ENCODE measurements at regions not wholly inside any gene's neighbourhood (a gene's known extent, or its start where the extent isn't known, plus 50 kb on each side); places are given as distances from the start of the nearest gene placed in this dataset.

DNA sequence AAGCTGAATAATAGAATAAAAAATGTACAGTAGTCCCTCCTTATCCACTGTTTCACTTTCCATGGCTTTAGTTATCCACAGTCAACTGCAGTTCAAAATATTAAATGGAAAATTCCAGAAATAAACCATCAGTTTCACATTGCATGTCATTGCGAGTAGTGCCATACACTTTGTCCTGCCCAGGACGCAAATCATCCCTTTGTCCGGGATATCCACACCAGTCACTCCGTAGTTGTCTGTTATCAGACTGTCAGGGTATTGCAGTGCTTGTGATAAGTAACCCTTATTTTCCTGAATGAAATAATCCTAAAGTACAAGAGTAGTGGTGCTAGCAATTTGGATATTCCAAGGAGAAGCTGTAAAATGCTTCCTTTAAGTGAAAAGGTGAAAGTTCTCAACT lies 271.3 kb downstream of the DKK2 start:
- no peak for DNase-seq

DNA sequence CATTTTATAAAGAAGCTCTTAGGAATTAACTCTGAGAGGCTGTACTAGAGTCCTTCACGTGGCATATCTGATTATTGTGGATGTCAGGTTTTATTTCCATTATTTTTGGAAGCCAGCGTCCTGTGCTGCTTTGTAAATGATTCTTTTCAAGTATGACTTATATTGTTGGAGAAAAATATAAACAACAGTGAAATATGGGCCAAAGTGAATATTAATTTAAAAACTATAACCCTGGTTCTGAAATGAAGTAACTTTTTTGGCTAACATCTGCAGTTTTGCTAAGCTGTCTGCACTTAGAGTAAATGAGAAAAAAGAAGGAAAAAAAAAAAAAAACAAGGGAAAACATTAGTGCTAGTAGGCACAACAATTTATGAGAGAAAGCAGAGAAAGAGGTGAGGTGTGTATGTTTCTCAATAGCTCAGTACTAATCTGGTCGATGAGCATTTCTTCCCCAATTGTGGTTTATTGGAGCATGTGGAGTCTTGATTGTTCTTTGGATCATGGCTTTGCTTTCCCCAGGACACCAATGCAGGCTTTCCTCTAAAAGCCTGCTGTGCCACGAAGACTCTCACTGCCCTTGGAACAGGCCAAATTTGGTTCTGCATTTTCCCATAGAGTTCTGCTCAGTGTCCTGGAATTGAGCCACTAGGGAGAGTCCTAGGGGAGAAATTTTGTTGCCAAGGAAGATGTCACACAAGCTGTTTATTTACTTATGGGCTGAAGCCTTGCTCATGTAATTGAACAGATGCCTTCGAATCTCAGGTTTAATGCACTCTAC lies 273.3 kb downstream of the DKK2 start:
- no peak for DNase-seq

DNA sequence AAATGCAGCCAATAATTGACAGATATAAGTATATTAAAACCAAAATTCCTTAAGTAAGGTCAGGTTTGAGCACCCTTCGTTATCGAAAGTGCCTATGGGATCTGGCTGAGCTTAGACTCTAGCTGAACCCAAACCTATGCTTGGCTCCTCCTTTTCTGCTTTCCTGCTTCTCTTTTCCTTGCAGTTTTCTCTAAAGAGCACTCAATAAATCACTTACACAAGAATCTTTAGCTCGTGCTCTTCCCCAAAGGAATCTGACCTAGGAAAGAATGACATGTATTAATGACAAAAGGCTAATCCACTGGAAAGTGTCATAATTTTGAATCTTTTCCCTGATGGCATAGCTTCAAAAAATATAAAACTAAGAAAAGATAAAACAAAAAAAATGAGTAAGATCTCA lies 282.7 kb downstream of the DKK2 start:
- no peak for DNase-seq

DNA sequence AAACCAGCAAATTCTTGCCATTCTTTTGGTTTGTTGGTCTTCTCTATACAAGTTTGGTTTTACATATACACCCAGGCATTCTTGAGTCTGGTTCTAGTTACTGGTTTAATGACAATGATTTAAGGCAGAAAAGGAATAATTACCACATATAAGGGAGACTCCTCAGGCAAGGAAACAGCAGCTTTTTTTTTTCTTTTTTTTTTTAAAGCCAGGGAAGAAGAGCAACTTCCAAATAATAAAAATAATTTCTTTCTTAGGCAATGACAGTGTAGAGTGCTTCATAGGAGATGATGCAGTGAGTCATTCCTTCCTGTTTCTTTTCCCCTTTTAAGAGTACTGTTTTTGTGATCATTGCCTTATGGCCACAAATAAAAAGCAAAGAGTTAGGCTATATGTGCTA lies 289.7 kb downstream of the DKK2 start:
- no peak for DNase-seq

DNA sequence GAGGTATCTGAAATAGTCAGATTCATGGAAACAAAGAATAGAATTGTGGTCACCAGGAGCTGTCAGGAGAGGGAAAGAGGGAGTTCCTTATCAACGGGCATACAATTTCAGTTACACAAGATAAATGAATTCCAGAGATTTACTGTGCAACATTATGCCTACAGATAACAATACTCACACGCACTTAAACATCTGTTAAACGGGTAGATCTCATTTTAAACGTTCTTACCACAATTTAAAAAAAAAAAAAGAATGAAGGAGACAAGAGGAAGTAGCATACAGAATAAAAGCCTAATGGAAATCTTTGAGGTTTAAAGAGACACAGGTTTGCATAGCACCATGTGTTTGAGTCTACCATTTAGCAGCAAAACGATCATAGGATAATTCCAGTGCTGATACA lies 298.0 kb downstream of the DKK2 start:
- no peak for DNase-seq

DNA sequence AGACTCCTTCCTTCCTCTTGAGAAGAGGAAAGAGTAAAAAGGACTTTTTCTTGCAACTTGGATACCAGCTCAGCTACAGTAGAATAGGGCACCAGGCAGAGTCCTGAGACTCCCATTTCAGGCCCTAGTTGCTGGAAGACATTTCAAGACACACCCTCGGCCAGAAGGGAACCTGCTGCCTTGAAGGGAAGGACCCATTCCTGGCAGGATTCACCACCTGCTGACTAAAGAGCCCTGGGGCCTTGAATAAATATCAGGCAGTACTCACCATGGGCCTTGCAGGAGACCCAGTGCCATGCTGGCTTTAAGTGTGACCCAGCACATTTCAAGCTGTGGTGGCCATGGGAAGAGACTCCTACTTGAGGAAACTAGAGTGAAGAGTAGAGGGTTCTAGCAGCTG lies 317.6 kb downstream of the DKK2 start:
- DNase-seq: no peak

DNA sequence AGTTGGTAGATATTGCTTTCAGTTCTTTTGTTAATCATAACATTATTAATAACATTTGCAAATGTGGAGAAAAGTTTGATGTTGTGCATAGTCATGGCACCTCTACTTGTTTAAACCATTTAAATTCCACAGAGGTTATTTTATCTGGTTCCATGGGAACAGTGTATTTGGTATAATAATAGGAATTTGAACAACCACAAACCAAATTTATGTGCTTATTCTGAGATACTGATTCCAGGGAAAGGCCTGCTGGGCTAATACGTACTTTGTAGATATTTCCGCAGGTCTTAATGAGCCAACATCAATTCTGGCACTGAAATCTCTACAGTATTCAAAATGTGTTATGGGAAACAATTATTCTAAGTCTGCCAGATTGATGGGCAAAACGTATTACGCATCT lies 319.0 kb downstream of the DKK2 start:
- no peak for DNase-seq

DNA sequence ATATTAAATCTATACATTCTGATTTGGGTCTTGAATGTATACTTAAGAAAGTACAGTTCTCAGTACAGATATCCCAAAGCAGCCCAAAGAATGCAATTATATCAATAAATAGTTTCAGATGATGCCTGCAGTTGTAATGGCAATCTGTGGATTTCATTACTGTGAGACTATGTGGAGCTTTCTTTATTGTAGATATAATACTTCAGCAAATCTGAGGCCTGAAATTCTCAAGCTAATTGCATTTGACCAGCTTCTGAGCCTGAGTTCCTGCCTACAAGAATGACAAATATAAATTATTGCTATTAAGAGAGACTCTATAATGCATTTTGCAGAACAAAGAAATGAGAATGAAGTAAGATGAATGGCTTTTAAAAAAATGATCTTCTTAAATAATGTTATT lies 320.3 kb downstream of the DKK2 start:
- no peak for DNase-seq

DNA sequence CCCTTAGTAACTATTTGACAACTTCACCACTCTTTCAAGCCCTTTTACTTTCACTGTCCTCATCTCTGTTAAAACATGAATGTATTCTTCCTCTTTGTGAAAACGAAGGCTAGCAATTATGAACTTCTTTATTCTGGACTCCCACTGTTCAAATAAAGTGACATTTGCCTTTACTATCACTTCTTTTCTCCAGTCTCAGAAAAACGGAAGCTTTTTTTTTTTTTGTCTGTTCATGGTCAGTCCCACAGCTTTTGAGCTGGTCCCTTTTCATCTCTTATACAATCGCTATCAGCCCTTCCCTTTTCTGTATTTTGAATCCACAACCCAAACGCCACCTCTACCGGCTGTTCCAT lies 327.7 kb downstream of the DKK2 start:
- DNase-seq: no peak

DNA sequence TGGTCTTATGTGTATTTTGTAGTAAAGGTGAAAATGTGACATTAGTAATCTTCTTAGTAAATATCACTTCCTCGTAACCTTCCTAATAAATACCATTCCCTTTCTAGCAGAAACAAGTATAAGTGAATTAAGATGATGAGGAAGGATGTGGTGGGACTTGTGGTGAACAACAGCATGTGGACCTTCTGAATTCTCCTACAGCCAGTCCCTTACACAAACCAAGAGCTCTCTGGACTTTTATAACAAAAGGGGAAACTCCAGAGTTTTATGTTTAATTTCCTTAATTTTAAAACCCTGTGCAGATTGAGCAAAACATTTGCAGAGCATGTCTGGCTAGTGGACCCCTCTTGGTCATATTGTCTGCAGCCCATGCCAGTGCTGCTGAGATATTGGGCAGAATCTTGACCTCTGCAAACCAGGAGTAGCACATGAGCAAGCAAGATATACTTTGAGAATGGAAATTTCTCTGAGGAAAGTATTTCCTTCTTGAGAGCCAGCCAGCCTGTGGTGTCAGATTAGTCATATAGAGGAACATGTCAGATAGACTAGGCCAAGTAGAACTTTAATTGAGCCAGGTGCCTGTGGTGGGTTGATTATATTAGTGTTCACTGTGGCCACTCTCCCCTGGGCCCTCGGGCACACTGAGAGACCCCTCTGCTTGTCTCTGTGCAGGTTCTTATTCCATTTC lies 328.2 kb downstream of the DKK2 start:
- DNase-seq: no peak

DNA sequence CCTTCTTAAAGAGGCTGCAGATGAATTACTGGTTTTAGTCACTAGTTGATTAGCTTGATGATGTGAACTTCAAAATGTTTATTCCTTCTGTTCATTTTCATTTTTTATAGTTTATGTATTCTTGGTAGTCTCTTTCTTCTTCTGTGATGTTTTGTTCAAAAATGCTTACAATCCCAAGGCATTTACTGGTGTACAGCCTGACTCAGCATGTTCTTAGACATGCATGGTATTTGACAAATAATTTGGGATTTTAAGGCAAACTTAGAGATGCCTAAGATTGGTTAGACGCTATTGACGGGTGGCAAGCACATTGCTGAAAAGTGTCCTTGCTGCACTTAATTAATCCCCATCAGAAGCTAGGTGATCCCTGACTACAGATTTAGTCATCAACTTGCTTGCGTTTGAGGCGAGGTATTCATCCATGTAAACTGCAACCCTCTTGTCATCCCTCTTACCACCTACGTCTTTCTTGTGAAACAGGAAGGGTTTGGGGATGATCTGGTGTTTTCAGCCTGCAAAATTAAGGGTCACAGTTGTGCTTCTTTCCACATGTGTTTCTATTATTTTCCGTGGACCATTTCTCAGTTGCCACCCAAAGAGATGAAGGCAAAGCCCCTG lies 331.8 kb downstream of the DKK2 start:
- DNase-seq: no peak

DNA sequence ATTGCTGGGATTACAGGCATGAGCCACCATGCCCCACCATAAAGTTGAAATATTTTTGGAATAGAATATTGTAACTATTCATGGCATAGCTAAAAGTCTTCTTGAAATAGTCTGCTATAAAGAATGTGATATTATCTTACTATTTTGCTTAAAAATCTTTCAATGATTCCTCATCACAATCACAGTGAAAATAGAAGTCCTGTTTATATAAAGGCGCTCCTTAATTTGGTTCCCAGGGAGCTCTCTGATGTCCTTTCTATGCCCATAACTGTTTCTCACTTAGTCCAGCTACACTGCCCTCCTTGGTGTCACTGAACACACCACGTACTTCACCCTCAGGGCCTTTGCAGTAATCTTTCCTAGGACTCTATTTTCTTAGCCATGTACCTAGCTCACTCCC lies 331.7 kb upstream of the GIMD1 start:
- DNase-seq: no peak

DNA sequence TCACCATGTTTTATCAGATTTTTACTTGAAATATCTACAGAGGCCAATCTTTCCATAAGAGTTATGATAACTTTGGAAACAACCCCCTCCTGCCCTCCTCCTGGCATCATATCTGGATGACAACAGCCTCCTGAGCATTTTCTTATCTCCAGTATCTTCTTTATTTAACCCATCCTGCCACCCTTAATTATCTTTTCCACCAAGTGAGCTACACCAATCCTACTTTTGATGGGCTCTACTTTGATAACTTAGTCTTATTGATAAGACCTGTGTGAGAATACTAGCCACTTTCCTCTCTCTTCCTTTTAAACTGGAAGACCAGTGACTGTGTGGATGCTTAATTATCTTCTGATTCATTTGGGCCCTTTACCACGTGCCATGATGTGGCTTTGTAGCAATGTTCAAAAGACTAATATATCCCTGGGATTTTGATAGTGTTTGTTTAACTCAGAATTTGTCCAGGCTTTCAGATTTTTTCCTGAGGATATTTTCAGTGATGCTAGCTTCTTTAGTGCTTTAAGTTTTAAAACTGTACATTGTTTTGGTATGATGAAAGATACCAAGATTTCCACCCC lies 330.1 kb upstream of the GIMD1 start:
- no peak for DNase-seq

DNA sequence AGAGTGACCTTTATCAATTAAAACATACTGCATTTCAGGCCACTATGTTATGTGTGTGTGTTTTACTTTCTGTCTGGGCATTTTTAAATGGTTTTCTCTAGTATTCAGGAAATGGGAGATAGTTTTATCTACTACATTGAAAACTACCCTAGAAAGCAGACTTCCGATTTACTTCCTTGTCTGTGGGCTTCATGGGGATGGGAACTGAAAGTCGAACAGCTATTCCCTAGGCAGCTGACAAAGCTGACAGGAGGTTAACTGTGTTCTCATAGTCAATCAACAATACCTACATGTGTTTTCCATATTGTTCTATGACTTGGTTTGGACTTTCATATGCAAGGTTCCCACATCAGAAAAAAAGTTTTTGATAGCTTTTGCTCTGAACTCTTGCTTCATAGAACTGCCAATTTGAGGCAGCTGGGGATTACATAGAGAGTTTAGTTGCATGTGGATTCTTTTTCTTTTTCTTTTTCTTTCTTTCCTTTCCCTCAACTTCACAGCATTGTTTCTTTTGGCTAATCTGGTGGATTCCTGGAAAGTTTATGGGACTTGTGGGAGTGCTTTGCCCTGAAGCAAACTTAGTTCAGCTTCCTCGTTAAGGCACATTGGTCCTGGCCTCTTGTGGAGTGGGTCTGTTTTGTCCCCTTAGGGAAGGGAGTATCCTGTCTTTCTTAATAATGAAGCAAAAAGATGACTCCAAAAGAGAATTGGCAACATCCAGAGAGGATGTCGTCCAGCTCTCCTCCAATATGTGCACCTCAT lies 327.1 kb upstream of the GIMD1 start:
- DNase-seq: no peak

DNA sequence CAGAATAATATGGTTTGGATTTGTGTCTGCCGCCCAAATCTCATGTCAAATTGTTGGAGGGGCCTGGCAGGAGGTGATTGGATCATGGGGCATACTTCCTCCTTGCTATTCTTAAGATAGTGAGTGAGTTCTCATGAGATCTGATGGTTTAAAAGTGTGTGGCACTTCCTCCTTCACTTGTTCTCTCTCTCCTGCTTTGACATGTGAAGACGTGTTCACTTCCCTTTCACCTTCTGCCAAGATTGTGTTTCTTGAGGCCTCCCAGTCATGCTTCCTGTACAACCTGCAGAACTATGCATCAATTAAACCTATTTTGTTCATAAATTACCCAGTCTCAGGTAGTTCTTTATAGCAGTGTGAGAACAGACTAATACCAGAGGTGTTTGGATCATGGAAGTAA lies 325.7 kb upstream of the GIMD1 start:
- no peak for DNase-seq

DNA sequence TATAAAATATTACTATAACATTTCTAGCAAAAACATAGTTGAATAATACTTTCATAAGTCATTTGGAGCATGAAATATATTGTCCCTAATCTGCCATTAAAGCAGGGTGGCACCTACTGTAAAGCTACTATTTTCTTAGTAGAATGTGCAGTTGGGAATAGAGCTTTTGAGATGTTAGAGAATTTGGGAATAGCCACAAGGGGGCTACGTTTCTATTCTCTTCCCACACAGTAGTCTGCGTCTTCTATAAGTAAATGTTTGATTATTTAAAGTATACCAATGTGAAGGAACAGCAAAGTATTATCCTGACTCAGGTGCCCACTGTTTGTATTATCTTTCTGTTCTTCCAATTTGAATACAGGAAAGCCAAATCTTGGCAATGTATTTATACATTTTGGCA lies 323.2 kb upstream of the GIMD1 start:
- DNase-seq: no peak

DNA sequence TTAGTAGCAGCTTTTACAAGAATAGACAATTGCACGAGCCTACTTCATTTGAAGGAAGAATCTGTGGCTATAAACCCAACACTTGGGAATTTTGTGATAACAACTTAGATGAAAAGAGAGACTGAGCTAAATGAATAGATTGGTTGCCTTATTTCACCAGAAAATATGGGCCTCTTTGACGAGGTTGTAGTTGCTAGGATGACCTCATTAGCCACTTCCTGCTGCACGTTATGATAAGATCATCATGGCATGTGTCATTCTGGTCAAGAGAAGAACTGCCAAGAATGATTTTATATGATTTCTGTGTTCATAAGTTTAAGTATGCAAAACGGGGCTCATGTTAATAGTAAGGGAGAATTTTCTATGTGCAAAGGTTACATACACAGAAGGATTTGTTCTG lies 321.9 kb upstream of the GIMD1 start:
- DNase-seq: no peak

DNA sequence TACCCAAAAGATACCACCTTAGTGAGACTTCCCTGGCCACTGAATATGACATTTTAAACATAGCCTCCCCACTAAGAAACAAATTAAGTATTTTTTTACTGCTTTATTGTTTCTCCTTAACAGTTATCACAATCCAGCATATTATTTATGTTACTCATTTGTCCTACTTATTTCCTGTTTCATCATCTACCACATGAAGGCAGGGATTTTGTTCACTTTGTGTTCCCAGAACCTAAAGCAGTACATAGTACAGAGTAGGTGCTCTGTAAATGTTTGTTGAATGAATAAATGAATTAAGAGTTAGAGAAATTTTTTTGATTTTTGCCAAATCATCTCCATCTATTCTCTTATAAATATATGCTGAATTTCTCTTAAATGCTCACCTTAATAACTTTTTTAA lies 318.4 kb upstream of the GIMD1 start:
- no peak for DNase-seq

DNA sequence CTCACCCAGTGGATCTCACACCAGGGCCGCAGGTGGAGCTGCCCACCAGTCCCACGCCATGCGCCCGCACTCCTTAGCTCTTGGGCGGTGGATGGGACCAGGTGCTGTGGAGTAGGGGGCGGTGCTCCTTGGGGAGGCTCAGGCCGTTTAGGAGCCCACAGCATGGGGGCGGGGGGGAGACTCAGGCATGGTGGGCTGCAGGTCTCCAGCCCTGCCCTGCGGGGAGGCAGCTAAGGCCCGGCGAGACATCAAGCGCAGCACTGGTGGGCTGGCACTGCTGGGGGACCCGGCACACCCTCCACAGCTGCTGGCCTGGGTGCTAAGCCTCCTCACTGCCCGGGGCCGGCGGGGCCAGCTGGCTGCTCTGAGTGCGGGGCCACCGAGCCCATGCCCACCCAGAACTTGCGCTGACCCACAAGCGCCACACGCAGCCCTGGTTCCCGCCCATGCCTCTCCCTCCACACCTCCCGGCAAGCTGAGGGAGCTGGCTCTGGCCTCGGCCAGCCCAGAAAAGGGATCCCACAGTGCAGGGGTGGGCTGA lies 312.9 kb upstream of the GIMD1 start:
- DNase-seq: no peak

DNA sequence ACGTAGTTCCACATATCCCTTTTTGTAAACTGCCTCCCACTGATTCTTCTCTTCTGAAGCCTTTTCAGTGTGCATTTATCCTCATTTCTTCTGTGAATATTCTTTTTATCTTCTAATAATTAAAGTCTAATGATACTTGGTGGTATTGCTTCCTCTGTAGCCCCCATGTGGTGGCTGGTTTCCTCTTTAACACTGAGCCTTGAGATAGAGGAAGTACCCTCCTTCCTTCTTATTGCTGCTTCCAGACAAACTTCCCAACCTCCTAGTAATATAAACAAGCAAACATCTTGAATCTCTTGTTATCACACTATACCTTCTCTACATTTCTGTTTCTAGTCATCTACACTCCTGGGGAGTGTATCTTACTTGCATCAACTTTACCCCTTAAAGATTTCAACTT lies 310.5 kb upstream of the GIMD1 start:
- no peak for DNase-seq

DNA sequence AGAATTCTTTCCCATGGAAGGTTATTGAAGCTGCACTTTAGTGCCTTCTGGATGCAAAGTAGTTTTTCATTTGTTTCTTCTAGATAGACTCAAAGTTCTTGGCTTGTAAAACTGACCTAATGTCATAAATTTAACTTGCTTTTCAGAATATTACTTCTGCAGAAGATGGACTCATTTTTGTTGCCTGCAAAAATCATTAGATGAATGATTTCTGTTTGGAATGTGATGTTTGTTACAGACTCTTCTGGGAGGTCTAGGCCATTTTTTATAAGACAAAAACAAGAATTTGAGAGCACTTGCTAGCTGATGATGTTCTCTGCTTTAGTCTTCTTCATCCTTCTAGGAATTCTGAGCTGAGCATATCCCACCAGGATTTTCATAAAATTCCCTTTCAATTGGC lies 308.6 kb upstream of the GIMD1 start:
- DNase-seq: no peak

DNA sequence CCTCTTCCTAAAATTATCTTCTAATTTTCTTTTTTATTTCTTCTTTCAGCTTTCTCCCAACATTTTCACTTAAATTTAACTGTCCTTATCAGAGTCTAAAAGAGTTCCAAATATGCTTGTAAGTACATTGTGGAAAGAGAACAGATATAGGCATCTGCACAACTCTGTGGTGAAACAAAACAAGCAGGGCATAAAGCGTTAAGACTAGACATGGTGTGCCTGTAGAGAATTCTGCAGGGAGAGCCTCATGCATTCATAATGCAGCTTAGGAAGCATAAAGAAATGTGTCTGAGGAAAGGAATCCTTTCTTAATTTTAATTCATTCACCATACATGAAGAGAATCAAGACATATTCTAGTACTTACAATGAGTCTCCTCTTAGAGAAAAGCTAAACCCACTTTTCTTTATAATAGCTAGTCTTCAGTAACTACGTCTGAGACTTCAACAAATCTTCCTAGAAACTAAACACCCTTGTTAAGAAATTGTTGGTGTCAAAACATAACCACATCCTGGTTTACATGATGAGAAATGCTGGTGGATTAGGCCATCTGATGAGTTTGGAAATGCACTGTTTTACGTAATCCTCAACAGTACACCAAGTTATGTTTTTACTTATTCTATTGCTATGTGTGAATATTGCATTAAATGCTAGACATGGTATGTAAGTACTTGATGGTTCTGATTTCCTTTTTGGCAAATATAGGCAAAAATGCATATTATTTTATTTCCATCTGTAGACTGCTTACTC lies 307.8 kb upstream of the GIMD1 start:
- no peak for DNase-seq
